H1 (cell line): ENCODE measurements at regions not wholly inside any gene's neighbourhood (a gene's known extent, or its start where the extent isn't known, plus 50 kb on each side); places are given as distances from the start of the nearest gene placed in this dataset.

Experiments used
- CTCF ChIA-PET: fragments of 300-600 bp; sonication (Branson Sonifier 250); formaldehyde crosslinking; loops from one replicate; lab custom pipeline; 2021; ENCODE audit not compliant: partially characterized antibody; lab: Charles Lee
- POLR2A ChIA-PET: fragments of 300-600 bp; sonication (Branson Sonifier 250); formaldehyde crosslinking; loops from one replicate; lab custom pipeline; 2021; ENCODE audit warnings: inconsistent platforms; ENCODE audit not compliant: partially characterized antibody; lab: Charles Lee
- DNase-seq, 2 experiments: peaks; one replicate each; pipeline versions ENCODE4 v3.0.0 to v3.0.0-alpha.2; 2010 to 2022; ENCODE audit warnings: low spot score in 2 of 2, low read depth in 1 of 2, mixed read lengths in 1 of 2
- FAIRE-seq: peaks from 2 replicates; lab custom pipeline; 2011; peaks lifted over from hg19 to GRCh38; lab: Jason Lieb, UNC
- H2AFZ ChIP-seq: 2 replicates; pipeline ENCODE4 v1.8.1; 2012; ENCODE audit warnings: low read length, inconsistent platforms
- H2AK5ac ChIP-seq: 2 replicates; pipeline ENCODE4 v1.6.1; 2013; ENCODE audit warnings: low read depth, low read length
- H2BK120ac ChIP-seq: replicated peaks from 2 replicates; pipeline ENCODE3; 2013; ENCODE audit warnings: low read depth, low read length, inconsistent platforms
- H2BK12ac ChIP-seq: 2 replicates; pipeline ENCODE4 v1.6.1; 2013; ENCODE audit warnings: low read depth, low read length
- H2BK15ac ChIP-seq: 2 replicates; pipeline ENCODE4 v1.6.1; 2013; ENCODE audit warnings: low read length
- H2BK20ac ChIP-seq: 2 replicates; pipeline ENCODE4 v1.6.1; 2013; ENCODE audit warnings: low read length
- H2BK5ac ChIP-seq: 2 replicates; pipeline ENCODE4 v1.6.1; 2013; ENCODE audit warnings: low read depth, low read length
- H3K14ac ChIP-seq: 2 replicates; pipeline ENCODE4 v1.6.1; 2013; ENCODE audit warnings: inconsistent platforms; ENCODE audit not compliant: insufficient read length
- H3K18ac ChIP-seq: 2 replicates; pipeline ENCODE4 v1.6.1; 2013; ENCODE audit warnings: low read length; ENCODE audit errors: extremely low read depth
- H3K23ac ChIP-seq: 2 replicates; pipeline ENCODE4 v1.6.1; 2013; ENCODE audit warnings: inconsistent platforms; ENCODE audit not compliant: insufficient read length
- H3K23me2 ChIP-seq: 2 replicates; pipeline ENCODE4 v1.6.1; 2013; ENCODE audit warnings: low read depth, low read length
- H3K27ac ChIP-seq: 2 replicates; pipeline ENCODE4 v1.6.1; 2011; ENCODE audit warnings: low read depth, low read length, inconsistent platforms
- H3K27me3 ChIP-seq, 4 experiments: replicated peaks in 1 of 4; 1 replicate in 1 of 4; 2 replicates in 3 of 4; pipeline versions ENCODE4 v1.6.1 to v1.8.1; 2011 to 2013; ENCODE audit warnings: low read length in 3 of 4, mild to moderate bottlenecking in 3 of 4, inconsistent platforms in 2 of 4, mixed read lengths in 2 of 4, moderate library complexity in 1 of 4; ENCODE audit not compliant: control insufficient read depth in 3 of 4, insufficient read depth in 3 of 4; ENCODE audit errors: extremely low read depth in 1 of 4
- H3K36me3 ChIP-seq, 4 experiments: 2 replicates each; pipeline versions ENCODE4 v1.6.1 to v1.8.1; 2011 to 2013; ENCODE audit warnings: mild to moderate bottlenecking in 4 of 4, low read length in 3 of 4, moderate library complexity in 2 of 4, control low read depth in 1 of 4, inconsistent platforms in 1 of 4; ENCODE audit not compliant: insufficient read depth in 4 of 4, control insufficient read depth in 2 of 4
- H3K4ac ChIP-seq: replicated peaks from 2 replicates; pipeline ENCODE3; 2013; ENCODE audit warnings: low read length, low read depth, mixed read lengths, inconsistent platforms; ENCODE audit not compliant: insufficient read length
- H3K4me1 ChIP-seq, 4 experiments: replicated peaks in 1 of 4; 1 replicate in 1 of 4; 2 replicates in 3 of 4; pipeline versions ENCODE4 v1.6.1 to v1.8.1; 2011 to 2013; ENCODE audit warnings: low read length in 3 of 4, inconsistent platforms in 2 of 4, mixed read lengths in 1 of 4; ENCODE audit not compliant: insufficient read depth in 4 of 4, control insufficient read depth in 3 of 4
- H3K4me2 ChIP-seq, 2 experiments: 2 replicates each; pipeline versions ENCODE4 v1.6.1 to v1.8.1; 2011 to 2013; ENCODE audit warnings: low read depth in 2 of 2, low read length in 2 of 2, control low read depth in 1 of 2, inconsistent platforms in 1 of 2, mild to moderate bottlenecking in 1 of 2; ENCODE audit not compliant: insufficient read depth in 1 of 2
- H3K4me3 ChIP-seq, 4 experiments: fragments of 200-600, 300-600 bp in 1 of 4; sonication (generic), shearing (Covaris generic), sonication (Bioruptor Twin) in 1 of 4; 2 replicates each; pipeline versions ENCODE4 v1.5.1 to v1.8.1; 2011 to 2016; ENCODE audit warnings: low read length in 4 of 4, low read depth in 3 of 4, control low read depth in 2 of 4, inconsistent platforms in 2 of 4, mild to moderate bottlenecking in 2 of 4, mixed read lengths in 1 of 4, moderate library complexity in 1 of 4; ENCODE audit not compliant: insufficient read depth in 2 of 4; ENCODE audit errors: extremely low read depth in 1 of 4
- H3K56ac ChIP-seq: replicated peaks from 2 replicates; pipeline ENCODE3; 2013; ENCODE audit warnings: low read depth, mild to moderate bottlenecking, mixed read lengths, low read length, inconsistent platforms; ENCODE audit not compliant: insufficient read length
- H3K79me1 ChIP-seq: 2 replicates; pipeline ENCODE4 v1.6.1; 2013; ENCODE audit warnings: low read depth, low read length, control low read depth
- H3K79me2 ChIP-seq, 2 experiments: 2 replicates each; pipeline versions ENCODE4 v1.6.1 to v1.8.1; 2012 to 2013; ENCODE audit warnings: low read length in 2 of 2, mild to moderate bottlenecking in 2 of 2, inconsistent platforms in 1 of 2; ENCODE audit not compliant: insufficient read depth in 2 of 2, control insufficient read depth in 1 of 2
- H3K9ac ChIP-seq, 4 experiments: replicated peaks in 1 of 4; 1 replicate in 1 of 4; 2 replicates in 3 of 4; pipeline versions ENCODE4 v1.6.1 to v1.8.1; 2011 to 2013; ENCODE audit warnings: low read depth in 3 of 4, low read length in 3 of 4, control low read depth in 2 of 4, mild to moderate bottlenecking in 2 of 4, moderate library complexity in 2 of 4, inconsistent platforms in 1 of 4; ENCODE audit errors: extremely low read depth in 1 of 4
- H3K9me3 ChIP-seq, 2 experiments: 2 replicates each; pipeline versions ENCODE4 v1.6.1 to v1.8.1; 2012 to 2013; ENCODE audit warnings: mild to moderate bottlenecking in 2 of 2, moderate library complexity in 2 of 2, control low read depth in 1 of 2, inconsistent platforms in 1 of 2, low read depth in 1 of 2, low read length in 1 of 2, mixed read lengths in 1 of 2; ENCODE audit not compliant: insufficient read depth in 2 of 2
- H4K20me1 ChIP-seq, 2 experiments: replicated peaks in 1 of 2; 2 replicates each; pipeline versions ENCODE3 to v1.8.1; 2011 to 2013; ENCODE audit warnings: inconsistent platforms in 2 of 2, low read length in 2 of 2, mild to moderate bottlenecking in 1 of 2; ENCODE audit not compliant: insufficient read depth in 2 of 2, control insufficient read depth in 1 of 2
- H4K5ac ChIP-seq: 2 replicates; pipeline ENCODE4 v1.6.1; 2013; ENCODE audit warnings: low read length, low read depth, mixed read lengths, inconsistent platforms; ENCODE audit not compliant: insufficient read length
- H4K8ac ChIP-seq: 2 replicates; pipeline ENCODE4 v1.8.0; 2013; ENCODE audit warnings: mild to moderate bottlenecking, moderate library complexity, low read length, inconsistent platforms; ENCODE audit not compliant: insufficient read depth; ENCODE audit errors: extremely low read depth
- H4K91ac ChIP-seq: replicated peaks from 2 replicates; pipeline ENCODE3; 2013; ENCODE audit warnings: low read length, mixed read lengths, inconsistent platforms; ENCODE audit not compliant: insufficient read length
- RAD21 ChIP-seq, 2 experiments: IDR thresholded peaks in 1 of 2; conservative IDR thresholded peaks in 1 of 2; 2 replicates each; pipeline ENCODE4 v1.6.1; 2011; ENCODE audit warnings: low read depth in 2 of 2, low read length in 2 of 2, improper control_type of control experiment in 1 of 2, inconsistent platforms in 1 of 2, mild to moderate bottlenecking in 1 of 2, moderate library complexity in 1 of 2
- WGBS, 2 experiments: shearing (Covaris generic) in 1 of 2; methylation state at CpG; one replicate each; pipeline versions ENCODE4 v1.1.6 to v1.1.7; 2013 to 2015; ENCODE audit warnings: low lambda C conversion rate in 2 of 2, mixed read lengths in 2 of 2, inconsistent platforms in 1 of 2, low coverage in 1 of 2, missing lambda C conversion rate in 1 of 2; ENCODE audit not compliant: insufficient replicate concordance in 2 of 2, insufficient coverage in 1 of 2, insufficient read length in 1 of 2; ENCODE audit errors: extremely low coverage in 1 of 2, missing lambda C conversion rate in 1 of 2; 5-methylcytosine and 5-hydroxymethylcytosine counted together
- TF ChIP-seq, protein P1 (sequence below), 3 experiments: IDR thresholded peaks; 1 replicate in 2 of 3; 2 replicates in 1 of 3; pipeline versions ENCODE4 v1.5.1 to v1.6.1; 2011; ENCODE audit warnings: low read length in 3 of 3, mild to moderate bottlenecking in 3 of 3, inconsistent platforms in 2 of 3, low read depth in 1 of 3, moderate library complexity in 1 of 3; ENCODE audit not compliant: insufficient read depth in 1 of 3; ENCODE audit errors: control extremely low read depth in 1 of 3
- TF ChIP-seq, protein P2 (sequence below): IDR thresholded peaks from 2 replicates; pipeline ENCODE4 v1.6.1; 2011; ENCODE audit warnings: low read depth, mild to moderate bottlenecking, low read length; ENCODE audit not compliant: insufficient read depth

DNA sequence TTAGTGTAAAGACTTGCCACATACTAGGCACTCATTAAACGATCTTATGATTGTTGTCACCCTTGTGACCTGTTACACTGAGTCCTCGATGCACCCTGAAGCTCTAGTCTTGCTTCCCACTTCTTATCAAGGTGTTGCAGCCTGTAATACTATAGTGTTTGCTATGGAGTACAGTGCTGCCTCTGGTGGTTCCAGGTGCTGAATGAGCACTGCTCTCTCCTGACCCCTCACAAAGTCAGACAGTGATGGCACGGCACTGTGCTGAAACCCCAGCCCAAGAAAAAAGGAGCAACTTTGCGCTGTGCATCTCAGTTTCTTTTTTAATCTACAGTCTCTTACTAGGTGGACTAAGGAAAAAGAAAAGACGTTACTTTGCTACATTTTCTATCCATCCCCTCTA lies 106.3 kb downstream of the GC start:
- Histone ChIP-seq H3K9ac (no peak overlapping the region), H2BK120ac (no peak overlapping the region), H4K8ac (no peak overlapping the region), H3K27me3 (no peaks in the 10 kb centered on the region), H4K91ac (no peak overlapping the region), H3K9me3 (no peaks in the 10 kb centered on the region), H2BK5ac (no peak overlapping the region), H2BK20ac (no peak overlapping the region), H3K18ac (no peak overlapping the region), H4K5ac (no peak overlapping the region), H3K23ac (no peak overlapping the region), H3K14ac (no peak overlapping the region), H3K4me2 (no peak overlapping the region), H4K20me1 (no peaks in the 10 kb centered on the region), H3K79me1 (no peaks in the 10 kb centered on the region), H2AK5ac (no peak overlapping the region), H3K36me3 (no peaks in the 10 kb centered on the region), H3K4me1 (no peaks in the 10 kb centered on the region; a peak in 1 of 7 replicates), H3K23me2 (no peaks in the 10 kb centered on the region), H3K79me2 (no peaks in the 10 kb centered on the region), H2BK15ac (no peak overlapping the region), H3K27ac (no peak overlapping the region), H3K56ac (no peak overlapping the region), H3K4me3 (no peak overlapping the region), H3K4ac (no peak overlapping the region), H2AFZ (no peak overlapping the region), H2BK12ac (no peak overlapping the region)
- CTCF ChIA-PET: interaction anchor here (0.6 to 1.4 kb wide), 4 partner anchors 12 to 624 kb away, joined by 3 to 4 read pairs (median 4); no protein-coding TSS in a partner anchor
- DNase-seq: no peak
- POLR2A ChIA-PET: no interaction called here
- whole genome bisulfite sequencing, 2 experiments: 86% methylated on average over 5 of the region's 5 CpGs; no CpG with 5 or more reads in 1 of the 2 experiments
- FAIRE-seq: no peak
- TF ChIP-seq, protein P1, sequence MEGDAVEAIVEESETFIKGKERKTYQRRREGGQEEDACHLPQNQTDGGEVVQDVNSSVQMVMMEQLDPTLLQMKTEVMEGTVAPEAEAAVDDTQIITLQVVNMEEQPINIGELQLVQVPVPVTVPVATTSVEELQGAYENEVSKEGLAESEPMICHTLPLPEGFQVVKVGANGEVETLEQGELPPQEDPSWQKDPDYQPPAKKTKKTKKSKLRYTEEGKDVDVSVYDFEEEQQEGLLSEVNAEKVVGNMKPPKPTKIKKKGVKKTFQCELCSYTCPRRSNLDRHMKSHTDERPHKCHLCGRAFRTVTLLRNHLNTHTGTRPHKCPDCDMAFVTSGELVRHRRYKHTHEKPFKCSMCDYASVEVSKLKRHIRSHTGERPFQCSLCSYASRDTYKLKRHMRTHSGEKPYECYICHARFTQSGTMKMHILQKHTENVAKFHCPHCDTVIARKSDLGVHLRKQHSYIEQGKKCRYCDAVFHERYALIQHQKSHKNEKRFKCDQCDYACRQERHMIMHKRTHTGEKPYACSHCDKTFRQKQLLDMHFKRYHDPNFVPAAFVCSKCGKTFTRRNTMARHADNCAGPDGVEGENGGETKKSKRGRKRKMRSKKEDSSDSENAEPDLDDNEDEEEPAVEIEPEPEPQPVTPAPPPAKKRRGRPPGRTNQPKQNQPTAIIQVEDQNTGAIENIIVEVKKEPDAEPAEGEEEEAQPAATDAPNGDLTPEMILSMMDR (IDR thresholded peaks at IDR 0.05; ENCODE audit: control extremely low read depth in 1 of 3, insufficient read depth in 1 of 3, low read depth in 1 of 3, low read length in 3 of 3): peak; percentile 7 to 31 (median 20); a peak in 3 of 4 replicates
- TF ChIP-seq, protein P2, sequence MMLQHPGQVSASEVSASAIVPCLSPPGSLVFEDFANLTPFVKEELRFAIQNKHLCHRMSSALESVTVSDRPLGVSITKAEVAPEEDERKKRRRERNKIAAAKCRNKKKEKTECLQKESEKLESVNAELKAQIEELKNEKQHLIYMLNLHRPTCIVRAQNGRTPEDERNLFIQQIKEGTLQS: no peak
- TF ChIP-seq RAD21 (IDR thresholded peaks at IDR 0.05 in 1 of 2, conservative IDR thresholded peaks at IDR 0.05 in 1 of 2; ENCODE audit: low read depth in 2 of 2, low read length in 2 of 2): peak; percentile 8 to 23; a peak in 2 of 4 replicates
